ENCODE measurements at regions not wholly inside any gene's neighbourhood (a gene's known extent, or its start where the extent isn't known, plus 50 kb on each side); places are given as distances from the start of the nearest gene placed in this dataset.

DNA sequence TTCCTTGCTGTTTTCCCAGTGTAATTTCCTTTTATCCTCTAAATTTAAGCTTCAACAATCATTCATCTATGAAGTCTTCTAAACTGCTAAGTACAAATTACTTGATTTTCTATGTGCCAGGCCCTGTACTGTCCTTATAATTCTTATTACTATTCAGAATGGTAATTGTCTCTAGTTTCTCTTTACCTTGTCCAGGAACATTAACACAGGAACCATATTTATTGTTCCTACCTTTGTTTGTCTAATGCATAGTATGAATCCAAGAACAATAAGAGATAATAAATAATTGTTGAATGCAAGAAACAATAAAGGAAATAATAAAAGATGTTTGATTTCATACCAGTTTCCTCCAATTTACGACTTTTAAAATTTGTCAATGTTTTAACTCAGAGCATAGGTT, 1083.2 kb downstream of the ROBO2 start:
- H3K4me1 ChIP-seq (ENCODE audit: control insufficient read depth in 1 of 2, insufficient read depth in 2 of 2, low read length in 2 of 2), result no peaks in the 10 kb centered on the region
- H3K4me3 ChIP-seq (ENCODE audit: low read depth in 1 of 2, low read length in 2 of 2), result no peak overlapping the region
- no peaks in the 10 kb centered on the region for H3K27me3 ChIP-seq (ENCODE audit: low read depth, low read length)
- H3K36me3 ChIP-seq (ENCODE audit: control insufficient read depth in 1 of 2, insufficient read depth in 2 of 2, low read length in 2 of 2), result no peaks in the 10 kb centered on the region
- H3K9me3 ChIP-seq (ENCODE audit: control insufficient read depth in 1 of 2, low read length in 2 of 2), result no peaks in the 10 kb centered on the region
- no peak overlapping the region for H3K27ac ChIP-seq (ENCODE audit: low read length)

DNA sequence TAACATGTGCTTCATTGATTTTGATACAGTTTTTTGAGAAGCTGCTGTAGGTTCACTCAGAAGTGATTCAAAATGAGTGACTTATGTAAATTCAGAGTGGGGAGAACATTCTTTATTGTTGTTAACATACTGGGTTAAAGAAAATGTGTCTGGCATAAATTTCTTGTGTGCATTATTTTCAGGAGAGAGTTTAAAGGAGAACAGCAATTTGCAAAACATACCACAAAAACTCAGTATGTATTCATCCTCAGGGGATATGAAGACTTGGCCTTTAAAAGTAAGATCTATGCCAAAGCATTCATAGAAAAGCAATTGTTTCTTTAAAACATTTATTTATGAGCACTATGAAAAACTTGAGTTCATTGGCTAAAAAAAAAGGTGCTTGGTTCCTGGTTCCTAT, 1089.8 kb downstream of the ROBO2 start:
- H3K36me3 ChIP-seq (ENCODE audit: control insufficient read depth in 1 of 2, insufficient read depth in 2 of 2, low read length in 2 of 2), result no peaks in the 10 kb centered on the region
- H3K4me1 ChIP-seq (ENCODE audit: control insufficient read depth in 1 of 2, insufficient read depth in 2 of 2, low read length in 2 of 2), result no peaks in the 10 kb centered on the region
- no peaks in the 10 kb centered on the region for H3K9me3 ChIP-seq (ENCODE audit: control insufficient read depth in 1 of 2, low read length in 2 of 2)
- no peak overlapping the region for H3K4me3 ChIP-seq (ENCODE audit: low read depth in 1 of 2, low read length in 2 of 2)
- no peaks in the 10 kb centered on the region for H3K27me3 ChIP-seq (ENCODE audit: low read depth, low read length)
- no peak overlapping the region for H3K27ac ChIP-seq (ENCODE audit: low read length)

DNA sequence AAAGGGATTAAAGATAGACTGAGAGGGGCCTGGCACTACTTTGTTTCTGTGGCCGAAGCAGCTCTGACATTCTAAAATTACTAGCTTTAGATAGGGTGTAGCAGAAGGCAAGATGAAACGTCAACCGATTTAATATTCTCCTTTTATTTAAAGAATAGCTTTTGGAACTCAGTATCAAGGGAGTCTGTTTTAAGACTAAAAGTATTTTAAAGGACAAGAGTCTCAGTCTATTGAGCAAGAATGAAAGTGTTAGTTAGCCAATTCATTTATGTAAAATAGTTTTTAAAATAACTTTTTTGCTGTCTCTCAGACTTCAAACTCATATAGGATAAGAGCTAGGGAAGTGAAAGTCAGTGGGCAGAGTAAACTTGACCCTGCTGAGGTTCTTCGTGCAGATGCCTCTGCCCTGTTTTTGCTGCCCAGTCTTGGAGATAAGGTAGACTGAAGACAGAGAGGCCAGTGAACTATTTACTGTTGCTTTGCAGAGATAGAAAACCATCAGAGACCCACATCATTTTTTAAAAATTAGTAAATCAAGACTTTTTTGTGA, 1090.9 kb downstream of the ROBO2 start:
- no peaks in the 10 kb centered on the region for H3K27me3 ChIP-seq (ENCODE audit: low read depth, low read length)
- H3K4me3 ChIP-seq (ENCODE audit: low read depth in 1 of 2, low read length in 2 of 2), result no peak overlapping the region
- H3K9me3 ChIP-seq (ENCODE audit: control insufficient read depth in 1 of 2, low read length in 2 of 2), result no peaks in the 10 kb centered on the region
- H3K27ac ChIP-seq (ENCODE audit: low read length), result no peak overlapping the region
- no peaks in the 10 kb centered on the region for H3K36me3 ChIP-seq (ENCODE audit: control insufficient read depth in 1 of 2, insufficient read depth in 2 of 2, low read length in 2 of 2)
- H3K4me1 ChIP-seq (ENCODE audit: control insufficient read depth in 1 of 2, insufficient read depth in 2 of 2, low read length in 2 of 2), result no peaks in the 10 kb centered on the region

DNA sequence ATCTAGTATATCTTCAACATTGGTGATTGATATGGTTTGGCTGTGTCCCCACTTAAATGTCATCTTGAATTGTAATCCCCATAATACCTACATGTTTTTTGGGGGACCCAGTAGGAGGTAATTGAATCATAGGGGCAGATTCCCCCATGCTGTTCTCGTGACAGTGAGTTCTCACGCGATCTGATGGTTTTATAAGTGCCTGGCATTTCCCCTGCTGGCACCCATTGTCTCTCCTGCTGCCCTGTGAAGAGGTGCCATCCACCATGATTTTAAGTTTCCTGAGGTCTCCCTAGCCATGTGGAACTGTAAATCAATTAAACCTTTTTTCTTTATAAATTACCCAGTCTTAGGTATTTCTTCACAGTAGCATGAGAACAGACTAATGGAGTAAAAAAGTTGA, 1094.6 kb downstream of the ROBO2 start:
- Histone ChIP-seq H3K27ac (ENCODE audit: low read length) (no peak overlapping the region), H3K9me3 (ENCODE audit: control insufficient read depth in 1 of 2, low read length in 2 of 2) (no peaks in the 10 kb centered on the region), H3K36me3 (ENCODE audit: control insufficient read depth in 1 of 2, insufficient read depth in 2 of 2, low read length in 2 of 2) (no peaks in the 10 kb centered on the region), H3K4me1 (ENCODE audit: control insufficient read depth in 1 of 2, insufficient read depth in 2 of 2, low read length in 2 of 2) (no peaks in the 10 kb centered on the region), H3K27me3 (ENCODE audit: low read depth, low read length) (no peaks in the 10 kb centered on the region), H3K4me3 (ENCODE audit: low read depth in 1 of 2, low read length in 2 of 2) (no peak overlapping the region)

DNA sequence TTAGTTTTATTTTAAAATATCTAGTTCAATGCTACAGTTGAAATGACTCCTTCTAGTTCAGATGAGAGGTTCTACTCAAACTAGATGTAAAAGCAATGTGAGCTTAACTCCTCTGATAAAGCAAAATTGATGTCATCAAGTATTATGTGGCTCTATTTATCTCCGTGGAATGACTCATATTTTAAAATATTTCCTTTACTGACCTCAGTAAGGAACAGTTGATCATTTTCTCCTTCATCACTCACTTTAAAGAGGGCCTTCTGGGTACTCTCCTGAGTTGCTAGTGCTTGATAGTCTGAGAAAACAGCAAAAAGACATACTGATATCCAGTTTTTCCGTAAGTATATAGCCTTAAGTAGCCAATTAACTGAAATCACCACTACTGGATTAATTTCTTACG, 1099.3 kb downstream of the ROBO2 start:
- no peaks in the 10 kb centered on the region for H3K36me3 ChIP-seq (ENCODE audit: control insufficient read depth in 1 of 2, insufficient read depth in 2 of 2, low read length in 2 of 2)
- no peaks in the 10 kb centered on the region for H3K4me1 ChIP-seq (ENCODE audit: control insufficient read depth in 1 of 2, insufficient read depth in 2 of 2, low read length in 2 of 2)
- H3K27me3 ChIP-seq (ENCODE audit: low read depth, low read length), result no peaks in the 10 kb centered on the region

DNA sequence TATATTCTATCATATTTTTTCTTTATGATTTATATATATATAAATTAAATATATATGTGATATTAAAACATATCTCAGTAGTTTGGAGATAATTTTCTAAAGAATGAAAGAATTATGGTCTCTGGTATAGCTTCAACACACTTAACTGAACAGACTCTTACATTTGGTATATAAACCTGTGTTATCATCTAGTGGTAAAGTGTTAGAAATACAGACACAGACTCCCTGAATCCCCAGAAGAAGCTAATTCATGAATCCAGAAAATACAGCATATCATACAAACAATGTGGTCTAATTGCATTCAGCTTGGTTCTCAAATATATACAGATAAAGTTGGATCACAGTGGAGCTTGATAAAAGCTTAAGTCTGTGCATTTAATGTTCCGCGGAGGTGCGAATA, 1100.4 kb downstream of the ROBO2 start:
- Histone ChIP-seq H3K27me3 (ENCODE audit: low read depth, low read length) (no peaks in the 10 kb centered on the region), H3K4me1 (ENCODE audit: control insufficient read depth in 1 of 2, insufficient read depth in 2 of 2, low read length in 2 of 2) (no peaks in the 10 kb centered on the region), H3K4me3 (ENCODE audit: low read depth in 1 of 2, low read length in 2 of 2) (no peak overlapping the region), H3K27ac (ENCODE audit: low read length) (no peak overlapping the region), H3K36me3 (ENCODE audit: control insufficient read depth in 1 of 2, insufficient read depth in 2 of 2, low read length in 2 of 2) (no peaks in the 10 kb centered on the region), H3K9me3 (ENCODE audit: control insufficient read depth in 1 of 2, low read length in 2 of 2) (no peaks in the 10 kb centered on the region)

More for the DNA sequence above, 1099.3 kb downstream of the ROBO2 start:
- Histone ChIP-seq H3K9me3 (ENCODE audit: control insufficient read depth in 1 of 2, low read length in 2 of 2) (no peaks in the 10 kb centered on the region), H3K27ac (ENCODE audit: low read length) (no peak overlapping the region), H3K4me3 (ENCODE audit: low read depth in 1 of 2, low read length in 2 of 2) (no peak overlapping the region)

DNA sequence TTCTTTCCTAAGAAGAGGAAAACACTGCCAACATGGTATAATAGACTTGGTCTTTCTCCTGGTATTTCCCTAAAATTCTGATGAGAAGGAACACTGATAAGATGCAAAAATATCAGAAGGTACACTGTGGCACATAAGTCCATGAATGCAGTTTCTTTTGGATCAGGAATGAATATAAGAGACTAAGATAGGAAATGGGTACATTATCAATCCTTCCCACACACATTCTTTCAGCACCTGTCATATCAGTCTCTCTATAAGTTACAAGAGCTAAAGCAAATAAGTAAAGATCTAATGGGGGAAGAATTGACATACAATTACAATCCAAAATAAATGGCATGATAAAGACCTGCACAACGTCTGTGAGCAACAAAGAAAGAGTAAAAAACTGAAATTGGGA, 1101.0 kb downstream of the ROBO2 start:
- no peak overlapping the region for H3K4me3 ChIP-seq (ENCODE audit: low read depth in 1 of 2, low read length in 2 of 2)
- H3K9me3 ChIP-seq (ENCODE audit: control insufficient read depth in 1 of 2, low read length in 2 of 2), result no peaks in the 10 kb centered on the region
- H3K27me3 ChIP-seq (ENCODE audit: low read depth, low read length), result no peaks in the 10 kb centered on the region
- no peak overlapping the region for H3K27ac ChIP-seq (ENCODE audit: low read length)
- H3K4me1 ChIP-seq (ENCODE audit: control insufficient read depth in 1 of 2, insufficient read depth in 2 of 2, low read length in 2 of 2), result no peaks in the 10 kb centered on the region
- H3K36me3 ChIP-seq (ENCODE audit: control insufficient read depth in 1 of 2, insufficient read depth in 2 of 2, low read length in 2 of 2), result no peaks in the 10 kb centered on the region

DNA sequence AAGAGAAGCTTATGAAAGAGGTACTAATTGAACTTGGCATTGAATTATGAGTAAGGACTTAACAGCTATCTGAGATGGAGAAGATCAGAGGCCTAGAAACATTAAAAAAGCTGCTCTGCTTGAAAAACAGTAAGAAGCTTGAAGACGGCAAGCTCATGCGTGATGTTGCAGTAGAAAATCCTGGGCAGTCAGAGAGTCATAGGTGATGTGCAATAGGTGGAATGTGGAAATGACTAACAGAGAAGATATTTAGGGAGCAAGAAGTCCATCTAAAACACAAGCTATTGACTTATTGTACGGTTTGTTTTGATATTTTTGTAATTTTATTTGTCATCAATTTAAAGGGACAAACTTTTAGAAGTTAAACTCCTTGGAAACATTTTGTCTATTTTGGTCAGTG, 1101.4 kb downstream of the ROBO2 start:
- no peak overlapping the region for H3K27ac ChIP-seq (ENCODE audit: low read length)
- no peaks in the 10 kb centered on the region for H3K27me3 ChIP-seq (ENCODE audit: low read depth, low read length)
- no peaks in the 10 kb centered on the region for H3K9me3 ChIP-seq (ENCODE audit: control insufficient read depth in 1 of 2, low read length in 2 of 2)
- H3K36me3 ChIP-seq (ENCODE audit: control insufficient read depth in 1 of 2, insufficient read depth in 2 of 2, low read length in 2 of 2), result no peaks in the 10 kb centered on the region
- no peak overlapping the region for H3K4me3 ChIP-seq (ENCODE audit: low read depth in 1 of 2, low read length in 2 of 2)
- H3K4me1 ChIP-seq (ENCODE audit: control insufficient read depth in 1 of 2, insufficient read depth in 2 of 2, low read length in 2 of 2), result no peaks in the 10 kb centered on the region

DNA sequence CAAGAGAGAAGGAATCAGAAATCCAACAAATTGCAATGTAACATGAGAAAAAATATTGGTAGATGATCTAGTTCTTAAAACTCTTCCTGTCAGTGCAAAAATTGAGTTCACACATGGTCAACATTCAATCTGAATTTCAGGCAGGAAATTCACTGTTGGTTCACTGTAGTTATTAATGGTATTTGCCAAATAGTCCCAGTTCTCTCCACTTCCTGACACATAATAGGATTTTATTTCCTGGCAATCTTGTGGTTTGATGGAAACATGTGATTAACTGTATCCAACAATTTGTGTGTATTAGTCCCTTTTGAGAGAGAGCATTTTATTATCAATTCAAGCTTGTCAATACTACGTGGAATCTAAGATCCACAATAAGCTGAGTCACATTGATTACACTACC, 1103.1 kb downstream of the ROBO2 start:
- Histone ChIP-seq H3K9me3 (ENCODE audit: control insufficient read depth in 1 of 2, low read length in 2 of 2) (no peaks in the 10 kb centered on the region), H3K27me3 (ENCODE audit: low read depth, low read length) (no peaks in the 10 kb centered on the region), H3K4me3 (ENCODE audit: low read depth in 1 of 2, low read length in 2 of 2) (no peak overlapping the region), H3K27ac (ENCODE audit: low read length) (no peak overlapping the region), H3K4me1 (ENCODE audit: control insufficient read depth in 1 of 2, insufficient read depth in 2 of 2, low read length in 2 of 2) (no peaks in the 10 kb centered on the region), H3K36me3 (ENCODE audit: control insufficient read depth in 1 of 2, insufficient read depth in 2 of 2, low read length in 2 of 2) (no peaks in the 10 kb centered on the region)

DNA sequence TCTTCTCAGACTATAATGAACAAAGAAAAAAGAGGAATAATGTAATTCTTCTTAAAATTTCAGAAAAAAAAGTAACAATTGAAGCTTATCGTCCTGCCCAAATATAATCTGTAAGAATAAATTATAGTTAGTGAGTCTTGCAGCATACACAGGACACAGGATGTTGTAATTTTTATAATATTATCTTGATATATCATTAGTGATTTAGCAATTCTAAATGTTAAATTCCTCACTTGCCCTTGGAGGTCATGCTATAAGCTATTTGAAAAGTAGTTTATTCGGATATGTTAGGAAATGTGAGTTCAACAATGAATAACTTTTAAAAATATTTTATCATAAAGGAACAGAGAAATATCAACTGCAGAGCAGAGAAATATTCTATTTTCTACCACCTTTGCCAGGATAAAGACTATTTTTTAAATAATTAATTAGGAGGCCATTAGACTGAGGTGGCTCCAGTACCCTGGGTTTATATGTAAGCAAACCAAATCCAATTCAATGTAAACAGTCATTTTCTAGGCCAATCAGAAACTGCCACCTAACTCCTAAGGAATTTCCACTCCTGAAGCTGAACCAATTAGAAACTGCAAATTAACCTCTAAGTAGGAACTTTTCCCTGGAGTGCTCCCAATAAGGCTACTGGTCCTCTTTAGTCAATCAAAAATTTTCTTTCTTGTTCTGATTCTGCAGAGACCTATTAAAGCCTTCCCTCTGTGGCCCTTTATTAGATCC, 1109.3 kb downstream of the ROBO2 start:
- H3K36me3 ChIP-seq (ENCODE audit: control insufficient read depth in 1 of 2, insufficient read depth in 2 of 2, low read length in 2 of 2), result no peaks in the 10 kb centered on the region
- H3K4me1 ChIP-seq (ENCODE audit: control insufficient read depth in 1 of 2, insufficient read depth in 2 of 2, low read length in 2 of 2), result no peaks in the 10 kb centered on the region
- H3K27me3 ChIP-seq (ENCODE audit: low read depth, low read length), result no peaks in the 10 kb centered on the region
- no peaks in the 10 kb centered on the region for H3K9me3 ChIP-seq (ENCODE audit: control insufficient read depth in 1 of 2, low read length in 2 of 2)
- no peak overlapping the region for H3K4me3 ChIP-seq (ENCODE audit: low read depth in 1 of 2, low read length in 2 of 2)
- H3K27ac ChIP-seq (ENCODE audit: low read length), result no peak overlapping the region

DNA sequence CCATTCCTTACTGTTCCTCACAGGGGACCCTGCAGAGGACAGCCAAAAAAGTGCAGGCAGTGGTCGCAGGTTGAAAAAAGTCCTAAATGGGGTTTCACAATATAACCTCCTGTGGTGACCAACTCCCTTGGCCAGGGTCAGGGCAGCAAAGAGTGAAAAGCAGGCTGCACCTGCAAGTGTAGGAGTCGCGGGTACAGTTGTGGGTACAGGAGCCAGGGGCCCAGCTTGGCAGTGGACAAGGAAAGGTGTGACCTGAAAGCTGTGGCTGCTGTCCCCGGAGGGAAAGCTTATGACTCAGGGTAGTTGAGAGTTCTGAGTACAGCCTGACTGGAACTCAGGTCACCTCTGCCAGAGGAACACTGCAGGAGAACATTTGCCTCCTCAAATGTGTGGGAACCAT, 1114.1 kb downstream of the ROBO2 start:
- no peaks in the 10 kb centered on the region for H3K9me3 ChIP-seq (ENCODE audit: control insufficient read depth in 1 of 2, low read length in 2 of 2)
- H3K4me3 ChIP-seq (ENCODE audit: low read depth in 1 of 2, low read length in 2 of 2), result no peak overlapping the region
- H3K27ac ChIP-seq (ENCODE audit: low read length), result no peak overlapping the region
- no peaks in the 10 kb centered on the region for H3K27me3 ChIP-seq (ENCODE audit: low read depth, low read length)
- no peaks in the 10 kb centered on the region for H3K4me1 ChIP-seq (ENCODE audit: control insufficient read depth in 1 of 2, insufficient read depth in 2 of 2, low read length in 2 of 2)
- no peaks in the 10 kb centered on the region for H3K36me3 ChIP-seq (ENCODE audit: control insufficient read depth in 1 of 2, insufficient read depth in 2 of 2, low read length in 2 of 2)
